Trophoblast cell (in vitro differentiated cells and primary cell): ENCODE measurements at regions not wholly inside any gene's neighbourhood (a gene's known extent, or its start where the extent isn't known, plus 50 kb on each side); places are given as distances from the start of the nearest gene placed in this dataset.

ENCODE experiments used
- DNase-seq, 2 donors: peaks; one replicate each; pipeline ENCODE4 v3.0.0-alpha.2; 2016
- H2AFZ ChIP-seq: 2 replicates; pipeline ENCODE4 v1.6.1; 2013; ENCODE audit warnings: low read length, moderate library complexity, mild to moderate bottlenecking; ENCODE audit not compliant: insufficient read depth, poor library complexity
- H2AK5ac ChIP-seq: 2 replicates; pipeline ENCODE4 v1.6.1; 2013; ENCODE audit warnings: mild to moderate bottlenecking, low read length
- H2BK120ac ChIP-seq: 2 replicates; pipeline ENCODE4 v1.6.1; 2013; ENCODE audit warnings: low read length, mild to moderate bottlenecking, moderate library complexity; ENCODE audit not compliant: insufficient read depth, poor library complexity
- H2BK12ac ChIP-seq: 2 replicates; pipeline ENCODE4 v1.6.1; 2013; ENCODE audit warnings: mild to moderate bottlenecking, low read length, moderate library complexity
- H2BK5ac ChIP-seq: 2 replicates; pipeline ENCODE4 v1.6.1; 2013; ENCODE audit warnings: low read length, low read depth, moderate library complexity, mild to moderate bottlenecking; ENCODE audit not compliant: poor library complexity
- H3K14ac ChIP-seq: 2 replicates; pipeline ENCODE4 v1.6.1; 2013; ENCODE audit warnings: mild to moderate bottlenecking, low read length
- H3K18ac ChIP-seq: 2 replicates; pipeline ENCODE4 v1.6.1; 2013; ENCODE audit warnings: mild to moderate bottlenecking, low read length
- H3K23ac ChIP-seq: 2 replicates; pipeline ENCODE4 v1.6.1; 2013; ENCODE audit warnings: low read length
- H3K27ac ChIP-seq: 2 replicates; pipeline ENCODE4 v1.5.1; 2013; ENCODE audit warnings: low read depth, mild to moderate bottlenecking, inconsistent platforms, low read length, moderate library complexity
- H3K27me3 ChIP-seq: 2 replicates; pipeline ENCODE4 v1.6.1; 2013; ENCODE audit warnings: inconsistent platforms, mild to moderate bottlenecking, low read length, moderate library complexity; ENCODE audit not compliant: insufficient read depth
- H3K36me3 ChIP-seq, 2 experiments: 1 replicate in 1 of 2; 2 replicates in 1 of 2; pipeline ENCODE4 v1.6.1; 2013; ENCODE audit warnings: low read length in 2 of 2, mild to moderate bottlenecking in 2 of 2, moderate library complexity in 1 of 2; ENCODE audit not compliant: insufficient read depth in 2 of 2, control insufficient read depth in 1 of 2
- H3K4ac ChIP-seq: 2 replicates; pipeline ENCODE4 v1.6.1; 2013; ENCODE audit warnings: low read depth, mild to moderate bottlenecking, low read length, moderate library complexity
- H3K4me1 ChIP-seq, 2 experiments: 1 replicate in 1 of 2; 2 replicates in 1 of 2; pipeline ENCODE4 v1.6.1; 2013; ENCODE audit warnings: low read length in 2 of 2, mild to moderate bottlenecking in 2 of 2, moderate library complexity in 1 of 2; ENCODE audit not compliant: insufficient read depth in 2 of 2, control insufficient read depth in 1 of 2
- H3K4me2 ChIP-seq: 2 replicates; pipeline ENCODE4 v1.6.1; 2013; ENCODE audit warnings: inconsistent platforms, mild to moderate bottlenecking, low read length, moderate library complexity
- H3K4me3 ChIP-seq: 2 replicates; pipeline ENCODE4 v1.5.1; 2013; ENCODE audit warnings: mild to moderate bottlenecking, low read depth, low read length, inconsistent platforms
- H3K79me1 ChIP-seq: one replicate; pipeline ENCODE4 v1.6.1; 2013; ENCODE audit warnings: low read length
- H3K79me2 ChIP-seq: 2 replicates; pipeline ENCODE4 v1.6.1; 2013; ENCODE audit warnings: low read length, mild to moderate bottlenecking; ENCODE audit not compliant: control insufficient read depth, insufficient read depth, poor library complexity
- H3K9ac ChIP-seq: 2 replicates; pipeline ENCODE4 v1.6.1; 2013; ENCODE audit warnings: mild to moderate bottlenecking, low read length
- H3K9me3 ChIP-seq: 2 replicates; pipeline ENCODE4 v1.6.1; 2013; ENCODE audit warnings: low read depth, mild to moderate bottlenecking, control low read depth, inconsistent platforms, low read length; ENCODE audit not compliant: insufficient read depth
- H4K12ac ChIP-seq: 2 replicates; pipeline ENCODE4 v1.6.1; 2013; ENCODE audit warnings: low read depth, mild to moderate bottlenecking, low read length, moderate library complexity
- H4K8ac ChIP-seq: 2 replicates; pipeline ENCODE4 v1.6.1; 2013; ENCODE audit warnings: low read depth, mild to moderate bottlenecking, low read length, moderate library complexity
- H4K91ac ChIP-seq: one replicate; pipeline ENCODE4 v1.6.1; 2013; ENCODE audit warnings: low read depth, mild to moderate bottlenecking, low read length, moderate library complexity
- WGBS: extraction: QIAGEN DNeasy Blood & Tissue Kit; methylation state at CpG from one replicate; pipeline ENCODE4 v1.1.7; 2013; ENCODE audit warnings: missing lambda C conversion rate; ENCODE audit not compliant: insufficient read length, insufficient coverage; ENCODE audit errors: extremely low coverage; 5-methylcytosine and 5-hydroxymethylcytosine counted together

DNA sequence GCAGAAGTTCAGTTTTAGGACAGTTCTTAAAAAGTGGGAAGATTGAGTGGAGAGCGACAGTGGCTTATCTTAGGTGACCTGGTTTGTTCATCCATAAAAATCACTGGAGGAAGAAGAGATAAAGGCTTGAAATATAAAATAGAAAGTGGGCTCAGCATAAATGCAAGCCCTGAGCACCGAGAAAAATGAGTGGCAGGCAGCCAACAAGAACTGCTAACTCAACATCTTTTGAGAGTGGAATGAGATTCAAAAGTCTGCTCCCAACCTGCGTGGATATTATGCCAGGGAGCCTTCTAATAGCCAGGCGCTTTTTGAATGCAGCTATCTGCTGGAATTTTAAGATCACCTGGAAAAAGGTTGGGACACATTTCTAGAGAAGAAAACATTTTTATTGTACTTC, 666.5 kb downstream of the FLRT2 start:
- no peaks in the 10 kb centered on the region for H3K79me2 ChIP-seq
- H2BK120ac ChIP-seq, result no peak overlapping the region
- no peak overlapping the region for H2BK12ac ChIP-seq
- no peak overlapping the region for H3K23ac ChIP-seq
- no peak for DNase-seq
- no peak overlapping the region for H3K9ac ChIP-seq
- H3K14ac ChIP-seq, result no peak overlapping the region
- WGBS, result no CpG with 5 or more reads among the region's 4 CpGs
- H2AFZ ChIP-seq, result no peak overlapping the region
- no peaks in the 10 kb centered on the region for H3K36me3 ChIP-seq
- no peaks in the 10 kb centered on the region for H3K79me1 ChIP-seq
- H4K91ac ChIP-seq, result no peak overlapping the region
- no peak overlapping the region for H4K12ac ChIP-seq
- no peaks in the 10 kb centered on the region for H3K27me3 ChIP-seq
- H3K18ac ChIP-seq, result no peak overlapping the region
- no peak overlapping the region for H3K4me3 ChIP-seq
- H2AK5ac ChIP-seq, result no peak overlapping the region
- no peak overlapping the region for H3K4ac ChIP-seq
- no peak overlapping the region for H4K8ac ChIP-seq
- H3K4me2 ChIP-seq, result no peak overlapping the region
- H3K9me3 ChIP-seq, result no peaks in the 10 kb centered on the region
- no peaks in the 10 kb centered on the region for H3K4me1 ChIP-seq
- H3K27ac ChIP-seq, result no peak overlapping the region
- H2BK5ac ChIP-seq, result no peak overlapping the region

DNA sequence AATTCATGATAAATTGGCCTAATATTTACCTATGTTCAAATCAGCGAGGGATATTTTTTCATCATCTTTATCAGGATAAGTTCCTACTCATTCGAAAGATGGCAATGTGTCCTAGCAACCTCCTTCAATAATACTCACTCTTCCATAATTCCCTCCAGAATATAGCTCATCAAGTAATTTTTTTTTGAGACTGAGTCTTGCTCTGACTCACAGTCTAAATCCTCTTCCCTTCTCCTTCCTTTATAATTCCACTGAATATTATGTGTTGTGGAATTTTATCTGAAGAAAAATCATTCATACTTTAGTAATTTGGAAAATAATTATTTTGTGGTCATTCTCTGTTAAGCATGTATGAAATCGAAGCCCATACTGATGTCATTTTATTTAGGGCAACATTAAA, 663.8 kb downstream of the FLRT2 start:
- H4K12ac ChIP-seq, result no peak overlapping the region

GRCh38 chr14:86179980-86180379, 650.0 kb downstream of the FLRT2 start:
- H3K4me1 ChIP-seq, result no peaks in the 10 kb centered on the region
- H3K18ac ChIP-seq, result no peak overlapping the region
- no peak overlapping the region for H4K8ac ChIP-seq
- no peak overlapping the region for H2BK120ac ChIP-seq
- H3K79me1 ChIP-seq, result no peaks in the 10 kb centered on the region
- H3K14ac ChIP-seq, result no peak overlapping the region
- no peaks in the 10 kb centered on the region for H3K79me2 ChIP-seq
- no peak for DNase-seq
- WGBS, result no CpG with 5 or more reads among the region's 6 CpGs
- no peak overlapping the region for H3K9ac ChIP-seq
- H3K27me3 ChIP-seq, result no peaks in the 10 kb centered on the region
- H4K12ac ChIP-seq, result no peak overlapping the region
- no peak overlapping the region for H3K4me2 ChIP-seq
- H3K36me3 ChIP-seq, result no peaks in the 10 kb centered on the region
- no peak overlapping the region for H3K27ac ChIP-seq
- H3K4me3 ChIP-seq, result no peak overlapping the region
- H2BK12ac ChIP-seq, result no peak overlapping the region
- no peak overlapping the region for H3K23ac ChIP-seq
- no peak overlapping the region for H2BK5ac ChIP-seq
- H2AFZ ChIP-seq, result no peak overlapping the region
- no peak overlapping the region for H3K4ac ChIP-seq
- H3K9me3 ChIP-seq, result no peaks in the 10 kb centered on the region
- H2AK5ac ChIP-seq, result no peak overlapping the region
- no peak overlapping the region for H4K91ac ChIP-seq

More for the DNA sequence above, 663.8 kb downstream of the FLRT2 start:
- no peak overlapping the region for H2BK12ac ChIP-seq
- no peak overlapping the region for H3K27ac ChIP-seq
- H3K9me3 ChIP-seq, result no peaks in the 10 kb centered on the region
- H3K18ac ChIP-seq, result no peak overlapping the region
- H3K79me1 ChIP-seq, result no peaks in the 10 kb centered on the region
- H3K14ac ChIP-seq, result no peak overlapping the region
- no peaks in the 10 kb centered on the region for H3K4me1 ChIP-seq
- no CpG with 5 or more reads among the region's 3 CpGs for WGBS
- H4K91ac ChIP-seq, result no peak overlapping the region
- H2AFZ ChIP-seq, result no peak overlapping the region
- DNase-seq, result peak in 1 of 2 donors; percentile 15
- H3K23ac ChIP-seq, result no peak overlapping the region
- H3K36me3 ChIP-seq, result no peaks in the 10 kb centered on the region
- H3K4me2 ChIP-seq, result no peak overlapping the region
- no peaks in the 10 kb centered on the region for H3K79me2 ChIP-seq
- H2AK5ac ChIP-seq, result no peak overlapping the region
- no peak overlapping the region for H4K8ac ChIP-seq
- H2BK120ac ChIP-seq, result no peak overlapping the region
- H3K4me3 ChIP-seq, result no peak overlapping the region
- no peaks in the 10 kb centered on the region for H3K27me3 ChIP-seq
- H3K4ac ChIP-seq, result no peak overlapping the region
- H2BK5ac ChIP-seq, result no peak overlapping the region
- H3K9ac ChIP-seq, result no peak overlapping the region

GRCh38 chr14:86168371-86168770, 638.4 kb downstream of the FLRT2 start:
- no peak overlapping the region for H3K4me3 ChIP-seq
- H3K14ac ChIP-seq, result no peak overlapping the region
- H3K27me3 ChIP-seq, result no peaks in the 10 kb centered on the region
- H4K12ac ChIP-seq, result no peak overlapping the region
- H2BK5ac ChIP-seq, result no peak overlapping the region
- no peak overlapping the region for H3K4ac ChIP-seq
- no peak overlapping the region for H2AK5ac ChIP-seq
- H4K91ac ChIP-seq, result no peak overlapping the region
- no peaks in the 10 kb centered on the region for H3K79me1 ChIP-seq
- no peak overlapping the region for H3K27ac ChIP-seq
- no peak overlapping the region for H2AFZ ChIP-seq
- no peak overlapping the region for H3K18ac ChIP-seq
- H3K9me3 ChIP-seq, result no peaks in the 10 kb centered on the region
- no CpG with 5 or more reads among the region's 7 CpGs for WGBS
- H3K4me2 ChIP-seq, result no peak overlapping the region
- H2BK120ac ChIP-seq, result no peak overlapping the region
- H4K8ac ChIP-seq, result no peak overlapping the region
- H2BK12ac ChIP-seq, result no peak overlapping the region
- H3K79me2 ChIP-seq, result no peaks in the 10 kb centered on the region
- DNase-seq, result no peak
- no peak overlapping the region for H3K9ac ChIP-seq
- no peaks in the 10 kb centered on the region for H3K4me1 ChIP-seq
- H3K23ac ChIP-seq, result no peak overlapping the region
- H3K36me3 ChIP-seq, result no peaks in the 10 kb centered on the region
